HG02642 (cell line): ENCODE measurements at regions not wholly inside any gene's neighbourhood (a gene's known extent, or its start where the extent isn't known, plus 50 kb on each side); places are given as distances from the start of the nearest gene placed in this dataset.

Experiments used
- ATAC-seq: cut with Tn5 transposase; IDR thresholded peaks from one replicate; pipeline ENCODE4 v1.9.1; 2021; ENCODE audit warnings: mild to moderate bottlenecking; ENCODE audit not compliant: unreplicated experiment, poor library complexity

- ATAC-seq, result no peak
These were observed 665.5 kb downstream of the GATA3 start for GRCh38 chr10:8719971-8720370.

DNA sequence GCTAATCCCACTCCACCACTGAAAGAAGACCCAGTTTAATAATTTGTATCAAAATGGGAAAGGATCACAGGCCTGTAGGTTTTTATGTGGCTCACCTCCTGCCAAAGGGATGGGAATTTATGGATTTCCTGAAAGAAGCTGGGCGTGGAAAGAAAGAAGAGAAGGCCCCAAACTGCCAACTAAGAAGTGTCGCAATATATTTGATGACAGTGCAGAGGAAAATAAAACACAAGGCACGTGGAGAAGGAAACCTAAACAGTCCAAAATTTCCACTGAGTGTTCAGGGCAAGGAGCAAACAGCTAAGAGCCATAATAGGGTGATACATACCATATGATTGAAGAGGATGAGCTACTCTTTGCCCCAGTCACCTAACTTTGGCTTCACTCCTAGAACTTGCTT, 667.2 kb downstream of the GATA3 start:
- ATAC-seq, result no peak

DNA sequence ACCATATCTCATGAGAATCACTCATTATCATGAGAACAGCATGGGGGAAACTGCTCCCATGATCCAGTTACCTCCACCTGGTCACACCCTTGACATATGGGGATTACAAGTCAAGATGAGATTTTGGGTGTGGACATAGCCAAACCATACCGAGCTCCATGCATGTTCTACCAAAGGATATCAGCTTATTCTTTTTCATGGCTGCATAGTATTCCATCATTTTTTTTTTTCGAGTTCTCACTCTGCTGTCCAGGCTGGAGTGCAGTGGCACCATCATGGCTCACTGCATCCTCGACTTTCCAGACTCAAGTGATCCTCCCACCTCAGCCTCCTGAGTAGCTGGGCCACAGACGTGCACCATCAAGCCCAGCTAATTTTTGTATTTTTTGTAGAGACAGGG, 668.3 kb downstream of the GATA3 start:
- ATAC-seq, result no peak

DNA sequence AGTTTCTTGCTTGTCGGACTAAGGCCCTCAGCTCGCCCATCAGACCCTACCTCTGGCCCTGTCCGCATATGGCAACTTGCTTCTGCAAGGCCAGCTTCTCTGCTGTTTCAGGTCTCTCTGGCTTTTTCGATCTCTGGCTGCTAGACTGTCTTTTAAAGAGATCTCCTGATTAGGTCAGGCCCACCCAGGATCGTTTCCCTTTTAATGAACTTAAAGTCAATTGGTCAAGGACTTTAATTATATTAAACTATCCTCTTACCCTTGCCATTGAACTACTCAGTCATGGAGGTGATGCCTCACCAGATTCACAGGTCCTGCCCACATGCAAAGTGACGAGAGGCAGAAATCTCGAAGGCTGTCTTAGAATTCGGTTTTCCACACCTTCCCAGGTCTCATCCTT, 670.9 kb downstream of the GATA3 start:
- no peak for ATAC-seq

DNA sequence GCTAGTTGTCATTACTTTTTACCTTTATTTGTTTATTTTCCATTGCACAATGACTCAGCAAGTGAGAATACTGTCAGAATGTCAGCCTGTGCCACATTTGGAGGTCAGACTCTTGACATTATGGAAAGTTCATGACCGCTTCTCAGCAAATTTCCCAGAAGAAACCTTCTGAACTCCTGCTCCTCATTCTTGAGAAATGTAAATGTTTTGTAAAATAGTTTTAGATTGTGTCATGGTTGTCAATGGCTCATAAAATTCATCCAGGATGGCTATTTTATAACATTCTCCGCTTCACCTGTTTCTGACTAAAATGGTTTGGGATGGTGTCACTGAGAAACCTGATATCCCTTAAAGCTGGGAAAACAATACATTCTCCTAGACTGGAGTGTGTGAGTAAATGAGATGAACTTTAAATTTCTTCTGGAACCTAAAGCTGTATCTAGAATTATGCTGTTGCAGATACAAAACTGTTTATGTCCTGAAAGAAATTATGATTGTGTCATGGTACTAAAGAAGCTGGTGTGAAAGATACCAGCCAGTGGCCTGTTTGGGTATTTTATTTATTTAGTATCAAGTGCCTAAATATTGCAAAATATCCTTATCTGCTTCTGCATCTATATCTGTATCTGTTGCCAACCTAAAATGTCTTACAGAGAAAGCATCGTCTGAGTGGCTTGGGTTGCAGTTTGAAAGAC, 671.7 kb downstream of the GATA3 start:
- ATAC-seq, result no peak

GRCh38 chr10:8726779-8727084, 672.2 kb downstream of the GATA3 start:
- no peak for ATAC-seq

DNA sequence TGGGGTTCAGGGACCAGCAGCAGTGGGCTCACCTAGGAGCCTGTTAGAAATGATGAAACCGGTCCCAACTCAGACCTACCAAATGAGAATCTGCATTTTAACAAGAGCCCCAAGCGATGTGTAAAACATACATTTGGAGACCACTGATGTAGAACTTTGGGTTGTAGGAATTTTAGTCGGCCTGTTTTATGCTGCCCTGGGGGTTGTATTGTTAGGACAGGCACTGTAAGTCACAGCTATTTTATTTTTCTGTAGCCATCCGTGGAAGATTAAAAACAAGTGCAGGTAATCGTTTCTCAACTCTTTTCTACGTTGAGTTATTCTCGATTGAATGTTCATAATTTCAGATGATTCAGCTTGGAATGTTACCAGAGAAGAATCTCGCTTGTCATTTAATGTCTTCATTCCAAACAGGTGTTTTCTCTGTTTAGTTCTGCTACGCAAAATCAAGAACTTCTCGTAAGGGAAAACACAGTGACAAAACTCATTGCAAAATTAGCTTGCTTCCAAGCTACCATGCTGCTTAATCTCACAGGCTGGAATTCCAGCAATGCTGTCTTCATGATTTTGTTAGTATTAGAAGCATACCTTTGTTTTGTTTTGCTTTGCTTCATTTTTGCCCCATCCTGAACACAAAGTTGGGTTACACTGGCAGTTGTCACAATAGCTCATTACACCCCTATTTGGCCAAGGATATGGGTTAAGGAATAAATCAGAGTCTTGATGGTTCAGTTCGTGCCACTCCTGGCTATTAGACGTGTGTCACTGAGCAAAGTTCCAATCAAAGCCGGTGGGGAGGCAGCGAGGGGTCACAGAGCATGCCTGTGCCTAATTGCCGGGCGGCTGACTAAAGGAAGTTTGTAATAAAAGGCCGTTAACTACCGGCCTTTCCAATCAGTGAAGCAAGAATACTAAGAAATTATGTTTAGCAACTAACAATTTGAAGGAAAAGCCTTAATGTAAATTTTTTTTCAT, 676.9 kb downstream of the GATA3 start:
- no peak for ATAC-seq

DNA sequence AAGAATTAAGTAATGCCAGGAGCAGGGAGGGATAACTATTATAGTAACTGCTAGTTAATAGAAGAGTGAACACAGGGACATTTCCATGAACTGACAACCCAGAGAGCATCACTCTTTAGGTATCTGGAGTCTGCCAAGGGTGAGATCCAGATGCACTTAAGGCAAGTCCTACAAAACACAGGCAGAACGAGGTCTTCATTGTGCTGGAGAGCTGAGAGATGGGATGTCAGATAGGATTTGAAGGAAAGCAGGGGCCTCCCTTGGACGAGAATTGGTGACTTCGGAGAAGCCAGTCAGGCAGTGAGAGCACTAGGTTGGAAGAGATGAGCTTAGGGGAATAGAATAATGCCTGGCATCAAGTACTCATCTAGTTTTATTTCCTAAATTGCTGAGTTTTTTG, 684.5 kb downstream of the GATA3 start:
- no peak for ATAC-seq

DNA sequence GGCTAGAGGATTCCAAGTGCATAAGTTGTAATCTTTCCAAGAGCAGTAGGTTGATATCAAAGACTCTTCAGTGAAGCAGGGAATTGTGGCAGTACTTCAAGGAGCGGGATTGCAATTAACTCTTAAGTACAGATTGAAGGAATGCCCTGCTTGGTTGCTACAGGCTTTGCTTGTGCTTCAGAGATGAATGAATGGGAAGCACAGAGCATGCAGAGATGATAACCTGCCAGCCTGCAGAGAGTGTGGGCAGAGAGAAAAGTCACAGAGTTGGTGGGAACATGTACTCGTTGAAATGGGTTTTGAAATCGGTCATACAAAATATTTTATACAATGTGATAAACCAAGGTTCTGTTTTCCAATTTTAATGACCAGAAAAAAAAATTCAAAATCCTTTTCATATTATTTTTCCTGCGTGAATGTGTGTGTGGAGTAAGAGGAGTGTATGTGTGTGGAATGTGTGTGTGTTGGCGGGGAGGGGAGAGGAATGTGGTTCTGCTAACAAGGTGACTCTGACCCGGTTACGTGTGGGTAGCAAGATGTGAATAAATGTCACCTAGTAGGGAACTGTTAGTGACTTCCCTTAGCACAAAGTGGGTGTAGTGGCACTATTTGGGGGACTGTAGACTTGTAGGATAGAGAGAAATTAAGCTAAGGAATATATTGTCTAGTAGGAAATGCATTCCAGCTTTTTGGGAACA, 697.8 kb downstream of the GATA3 start:
- no peak for ATAC-seq

GRCh38 chr10:8758029-8758428, 703.5 kb downstream of the GATA3 start:
- ATAC-seq, result no peak

GRCh38 chr10:8766899-8767298, 712.4 kb downstream of the GATA3 start:
- ATAC-seq, result no peak

GRCh38 chr10:8767591-8767990, 713.1 kb downstream of the GATA3 start:
- ATAC-seq, result no peak

GRCh38 chr10:8768341-8768740, 713.9 kb downstream of the GATA3 start:
- no peak for ATAC-seq

DNA sequence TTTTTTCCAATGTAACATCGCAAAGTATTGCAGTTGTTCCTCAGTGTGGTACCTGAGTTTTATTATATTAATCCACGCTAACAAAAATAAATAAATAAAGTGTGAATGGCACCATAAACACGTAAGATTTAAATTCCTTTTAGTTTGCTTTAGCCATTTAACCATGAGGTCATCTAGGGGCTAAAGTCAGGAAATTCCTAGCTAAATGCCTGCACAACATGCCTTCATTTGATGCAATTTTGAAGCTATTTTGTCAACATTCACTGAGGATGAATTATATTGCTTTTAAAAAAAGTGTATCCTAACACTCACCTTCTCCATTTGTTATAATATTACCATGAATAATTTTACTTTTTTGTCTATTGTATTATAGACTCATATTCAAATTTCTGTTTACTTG, 714.4 kb downstream of the GATA3 start:
- ATAC-seq, result no peak

- ATAC-seq, result no peak
These were observed 722.6 kb downstream of the GATA3 start for GRCh38 chr10:8776926-8777622.

DNA sequence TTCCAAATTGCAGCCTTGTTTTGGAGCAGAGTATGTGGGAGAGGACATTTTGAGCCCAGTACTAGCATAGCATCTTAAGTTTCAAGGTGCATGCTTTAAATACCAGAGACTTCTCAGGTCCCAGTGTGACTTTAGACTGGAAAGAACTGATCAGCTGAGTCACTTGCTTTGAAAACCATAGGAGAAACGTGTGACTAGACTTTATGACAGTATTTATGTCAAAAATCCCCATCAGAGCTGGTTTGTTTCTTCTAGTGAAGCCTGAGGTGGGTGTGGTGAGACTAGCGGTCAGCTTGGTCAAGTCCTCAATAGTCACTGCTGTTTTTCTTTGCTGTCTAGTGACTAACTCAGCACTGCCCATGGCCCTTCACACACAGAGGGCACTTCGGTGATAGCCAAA, 724.2 kb downstream of the GATA3 start:
- no peak for ATAC-seq

DNA sequence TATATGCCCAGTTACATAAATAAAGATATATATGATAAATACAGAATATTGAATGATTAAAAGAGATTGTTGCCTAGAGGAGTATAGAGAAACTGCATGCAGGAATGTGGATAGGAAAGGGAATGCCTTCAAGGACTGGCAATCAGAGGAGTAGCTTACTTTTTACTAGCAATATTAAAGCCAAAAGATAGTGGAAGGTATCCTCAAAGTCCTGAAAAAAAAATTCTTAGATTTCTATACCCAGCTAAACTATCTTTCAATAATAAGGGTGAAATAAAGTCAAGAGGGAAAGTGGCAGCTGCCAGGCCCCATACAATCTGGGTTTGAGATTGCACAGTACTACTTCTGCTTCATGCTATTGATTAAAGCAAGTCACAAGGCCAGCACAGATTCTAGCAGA, 733.2 kb downstream of the GATA3 start:
- no peak for ATAC-seq

- no peak for ATAC-seq
These were observed 735.9 kb downstream of the GATA3 start for GRCh38 chr10:8790390-8790789.

DNA sequence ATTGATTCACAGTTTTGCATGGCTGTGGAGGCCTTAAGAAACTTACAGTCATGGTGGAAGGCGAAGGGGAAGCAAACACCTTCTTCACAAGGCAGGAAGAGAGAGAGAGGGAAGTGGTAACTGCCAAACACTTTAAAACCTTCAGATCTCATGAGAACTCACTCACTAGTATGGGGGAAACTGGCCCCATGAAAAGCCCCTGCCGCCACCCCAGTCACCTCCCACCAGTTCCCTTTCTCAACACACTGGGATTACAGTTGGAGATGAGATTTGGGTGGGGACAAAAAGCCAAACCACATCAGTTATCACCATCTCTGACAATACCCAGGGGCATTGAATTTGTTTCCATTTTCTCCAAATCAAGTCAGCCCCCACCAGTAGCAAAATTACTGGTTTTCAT, 740.4 kb downstream of the GATA3 start:
- ATAC-seq, result no peak

GRCh38 chr10:8800426-8800825, 745.9 kb downstream of the GATA3 start:
- ATAC-seq, result no peak

DNA sequence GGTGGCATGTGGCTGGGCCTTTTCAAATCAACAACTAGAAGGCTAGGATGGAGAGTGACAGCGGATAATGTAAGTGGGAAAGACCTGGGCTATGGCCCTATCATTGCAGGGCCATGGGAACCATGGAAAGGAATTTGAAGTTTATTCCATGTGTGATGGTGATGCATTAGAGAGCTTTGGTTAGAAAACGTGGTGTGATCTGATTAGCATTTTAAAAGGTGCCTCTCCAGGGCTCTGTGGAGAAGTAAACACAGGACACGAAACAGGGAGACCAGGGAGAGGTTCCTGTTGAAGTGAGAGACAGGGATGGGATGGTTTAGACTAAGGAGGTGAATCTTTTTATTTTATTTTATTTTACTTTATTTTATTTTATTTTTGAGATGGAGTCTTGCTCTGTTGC, 749.5 kb downstream of the GATA3 start:
- ATAC-seq, result no peak
